Stimulated activated CD8-positive, alpha-beta memory T cell treated with anti-CD3 and anti-CD28 coated beads, Interleukin-12 subunit alpha, Interleukin-12 subunit beta, amount 100 ng/mL, for 24 hours (primary cell): ENCODE measurements at regions not wholly inside any gene's neighbourhood (a gene's known extent, or its start where the extent isn't known, plus 50 kb on each side); places are given as distances from the start of the nearest gene placed in this dataset.
"Not testable (repeated sequence)": the region's sequence is repeated elsewhere in the genome, so short reads cannot be mapped to it uniquely, and the experiment has no call there.

ENCODE experiments used
- DNase-seq: peaks from one replicate; pipeline ENCODE4 v3.0.0-alpha.2; 2020; ENCODE audit errors: extremely low read depth

DNA sequence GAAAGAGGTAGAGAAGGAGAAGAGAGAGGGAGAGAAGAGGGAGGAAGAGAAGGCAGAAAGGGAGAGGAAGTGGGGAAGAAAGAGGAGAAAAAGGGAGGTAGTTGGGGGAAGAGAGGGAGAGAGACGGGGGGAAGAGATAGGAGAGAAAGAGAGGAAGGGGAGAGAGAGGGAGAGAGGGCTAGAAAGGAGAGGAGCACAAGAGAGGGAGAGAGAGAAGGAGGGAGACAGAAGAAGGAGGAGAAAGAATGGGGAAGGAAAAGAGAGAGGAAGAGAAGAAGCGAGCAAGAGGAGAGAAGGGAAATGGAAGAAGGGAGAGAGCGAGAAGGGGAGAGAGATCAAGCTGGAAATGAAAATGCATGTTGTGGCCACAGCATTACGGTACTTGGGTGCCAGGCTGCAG lies 1368.4 kb upstream of the TMEM132C start:
- no peak for DNase-seq

DNA sequence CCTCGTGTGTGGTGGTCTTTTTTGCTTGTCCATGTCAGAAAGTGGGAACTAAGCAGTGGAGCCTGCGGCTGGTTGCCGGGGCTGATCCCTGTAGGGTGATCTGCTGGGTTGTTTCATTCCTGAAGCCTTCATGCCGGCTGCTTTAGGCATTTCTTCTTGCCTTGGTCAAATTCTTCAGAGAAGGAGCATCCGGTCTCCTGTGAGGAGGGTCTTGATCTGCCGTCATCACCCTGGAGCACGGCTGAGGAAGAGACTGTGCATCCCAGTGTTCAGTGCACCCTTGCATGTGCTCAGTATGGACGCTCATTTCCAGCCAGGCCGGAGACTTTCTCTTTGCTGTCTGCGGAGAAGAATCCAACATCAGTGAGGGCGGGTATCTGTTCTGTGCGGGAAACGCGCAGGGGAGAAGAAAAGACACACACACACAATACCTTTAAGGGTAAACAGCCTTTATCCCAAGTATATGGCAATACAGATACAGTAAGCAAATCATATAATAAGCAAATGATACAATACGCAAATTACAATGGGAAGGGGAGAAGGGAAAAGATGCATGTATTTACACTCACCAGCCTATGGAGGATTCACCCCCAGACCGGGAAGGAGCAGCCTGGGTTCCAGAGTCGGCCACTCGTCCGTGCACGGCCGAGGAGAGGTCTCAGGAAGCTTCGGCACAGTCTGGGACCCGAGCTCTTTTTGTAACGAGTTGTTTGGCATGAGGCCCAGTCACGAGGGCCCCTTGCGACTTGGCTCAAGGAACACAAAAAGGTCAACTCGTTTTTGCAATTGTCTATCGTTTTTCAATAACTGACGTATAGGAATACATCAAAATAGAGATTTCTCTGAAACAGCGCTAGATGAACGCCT lies 1366.8 kb upstream of the TMEM132C start:
- DNase-seq = no peak

DNA sequence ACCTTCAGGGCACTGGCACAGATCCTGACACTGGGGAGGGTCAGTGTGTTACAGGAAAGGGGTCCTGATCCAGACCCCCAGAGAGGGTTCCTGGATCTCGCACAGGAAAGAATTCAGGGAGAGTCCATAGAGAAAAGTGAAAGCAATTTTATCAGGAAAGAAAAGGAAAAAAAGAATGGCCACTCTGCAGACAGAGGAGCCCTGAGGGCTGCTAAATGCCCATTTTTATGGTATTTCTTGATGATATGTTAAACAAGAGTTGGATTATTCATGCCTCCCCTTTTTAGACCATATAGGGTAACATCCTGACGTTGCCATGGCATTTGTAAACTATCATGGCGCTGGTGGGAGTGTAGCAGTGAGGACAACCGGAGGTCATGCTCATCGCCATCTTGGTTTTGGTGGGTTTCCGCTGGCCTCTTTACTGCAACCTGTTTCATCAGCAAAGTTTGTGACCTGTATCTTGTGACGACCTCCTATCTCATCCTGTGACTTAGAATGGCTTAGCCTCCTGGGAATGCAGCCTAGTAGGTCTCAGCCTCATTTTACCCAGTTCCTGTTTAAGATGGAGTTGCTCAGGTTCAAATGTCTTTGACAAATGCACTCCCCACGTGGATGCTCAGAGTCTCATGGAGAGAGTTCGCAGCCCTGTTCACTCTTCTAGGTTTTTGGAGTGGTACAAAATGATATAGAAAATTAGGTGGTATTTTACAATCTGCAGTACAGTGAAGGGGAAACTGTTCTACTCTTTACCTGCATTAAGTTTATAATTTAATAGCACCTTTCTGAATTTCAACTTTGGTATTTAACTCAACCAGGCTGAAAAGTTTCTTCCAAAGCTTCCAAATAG lies 1363.7 kb upstream of the TMEM132C start:
- no peak for DNase-seq

DNA sequence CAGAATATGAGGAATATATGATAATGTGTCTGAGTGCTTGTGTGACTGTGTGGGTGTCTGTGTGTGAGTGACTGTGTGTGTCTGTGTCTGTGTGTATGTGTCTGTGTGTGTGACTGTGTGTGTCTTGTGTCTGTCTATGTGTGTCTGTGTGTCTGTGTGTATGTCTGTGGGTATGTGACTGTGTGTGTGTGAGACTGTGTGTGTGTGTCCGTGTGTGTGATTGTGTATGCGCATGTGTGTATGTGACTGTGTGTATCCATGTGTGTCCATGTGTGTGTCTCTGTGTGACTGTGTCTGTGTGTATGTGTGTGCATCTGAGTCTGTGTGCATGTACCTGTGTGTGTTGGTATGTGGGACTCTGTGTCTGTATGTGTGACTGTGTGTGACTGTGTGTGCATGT lies 1361.2 kb upstream of the TMEM132C start:
- no peak for DNase-seq

DNA sequence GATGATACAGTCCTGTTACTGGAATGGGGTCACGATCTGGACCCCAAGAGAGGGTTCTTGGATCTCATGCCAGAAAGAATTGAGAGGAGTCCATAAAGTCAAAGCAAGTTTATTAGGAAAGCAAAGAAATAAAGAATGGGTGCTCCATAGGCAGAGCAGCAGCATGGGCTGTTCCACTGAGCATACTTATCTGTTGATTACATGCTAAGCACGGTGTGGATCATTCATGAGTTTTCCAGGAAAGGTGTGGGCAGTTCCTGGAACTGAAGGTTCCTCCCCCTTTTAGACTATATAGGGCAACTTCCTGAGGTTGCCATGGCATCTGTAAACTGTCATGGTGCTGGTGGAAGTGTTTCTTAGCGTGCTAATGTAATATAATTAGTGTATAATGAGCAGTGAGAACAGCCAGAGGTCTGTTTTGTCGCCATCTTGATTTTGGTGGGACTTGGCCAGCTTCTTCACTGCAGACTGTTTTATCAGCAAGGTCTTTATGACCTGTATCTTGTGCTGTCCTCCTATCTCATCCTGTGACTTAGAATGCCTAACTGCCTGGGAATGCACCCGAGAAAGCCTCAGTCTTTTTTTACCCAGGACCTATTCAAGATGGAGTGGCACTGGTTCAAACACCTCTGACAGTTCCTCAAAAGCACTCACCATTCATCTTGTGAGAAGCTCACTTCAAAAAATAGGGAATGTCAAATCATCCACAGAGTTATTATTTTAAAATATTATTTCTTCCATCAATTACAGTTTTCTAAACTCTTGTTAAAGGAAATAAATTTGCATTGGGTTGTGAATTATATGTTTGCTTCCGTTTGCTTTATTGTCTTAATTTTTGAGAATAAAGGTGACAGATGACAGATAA lies 1358.8 kb upstream of the TMEM132C start:
- no peak for DNase-seq

DNA sequence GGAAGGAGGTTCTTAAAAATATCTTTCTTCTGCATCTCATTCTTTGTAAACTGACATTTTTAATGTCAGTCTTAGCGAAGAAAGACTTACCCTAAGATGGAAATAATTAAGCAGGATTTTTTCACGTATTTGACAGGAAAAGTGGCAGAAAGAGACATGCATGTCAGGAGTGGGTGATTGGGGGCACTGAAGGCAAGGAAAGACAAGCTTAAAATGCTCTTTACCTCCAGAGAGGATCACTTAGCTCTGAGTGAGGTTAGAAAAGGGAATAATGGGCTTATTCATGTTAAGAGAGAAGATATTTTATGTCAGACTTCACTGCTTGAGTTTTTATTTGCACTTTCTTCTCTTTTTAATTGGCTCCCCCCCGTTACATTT lies 1358.2 kb upstream of the TMEM132C start:
- no peak for DNase-seq

DNA sequence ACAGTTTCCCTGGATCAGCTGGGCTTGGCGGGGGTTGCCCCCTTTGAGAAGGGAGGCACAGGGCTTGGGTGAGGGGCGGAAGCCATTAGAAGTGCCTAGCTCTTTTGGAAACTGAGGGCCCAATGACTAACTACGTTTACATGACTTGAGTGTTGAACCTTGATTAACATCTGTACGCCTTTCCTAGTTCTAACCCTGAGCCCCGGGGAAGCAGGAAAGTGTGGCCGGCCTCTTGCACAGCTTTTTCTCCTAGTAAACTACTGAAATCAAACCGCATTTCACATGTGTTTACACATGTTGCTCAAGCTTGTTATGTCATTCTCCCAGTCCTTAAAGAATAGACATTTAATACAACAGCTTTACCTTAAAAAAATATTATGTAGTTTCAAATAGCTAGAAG lies 1356.4 kb upstream of the TMEM132C start:
- DNase-seq = no peak

DNA sequence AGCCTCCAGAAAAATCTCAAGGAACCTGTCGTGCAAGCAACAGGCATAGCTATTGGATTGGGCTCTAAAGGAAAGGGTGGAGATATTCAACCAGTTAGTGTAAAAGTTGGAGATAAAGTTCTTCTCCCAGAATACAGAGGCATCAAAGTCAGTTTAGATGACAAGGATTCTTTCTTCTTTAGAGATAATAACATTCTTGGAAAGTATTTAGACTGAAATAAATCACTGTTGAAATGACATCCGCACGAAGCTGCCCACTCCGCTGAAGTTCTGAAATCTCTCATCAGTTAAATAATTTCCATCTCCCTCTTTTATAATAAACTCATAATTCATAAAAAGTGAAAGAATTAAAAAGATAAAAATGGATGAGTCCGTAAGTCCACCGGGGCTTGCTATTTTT lies 1354.9 kb upstream of the TMEM132C start:
- DNase-seq = no peak

DNA sequence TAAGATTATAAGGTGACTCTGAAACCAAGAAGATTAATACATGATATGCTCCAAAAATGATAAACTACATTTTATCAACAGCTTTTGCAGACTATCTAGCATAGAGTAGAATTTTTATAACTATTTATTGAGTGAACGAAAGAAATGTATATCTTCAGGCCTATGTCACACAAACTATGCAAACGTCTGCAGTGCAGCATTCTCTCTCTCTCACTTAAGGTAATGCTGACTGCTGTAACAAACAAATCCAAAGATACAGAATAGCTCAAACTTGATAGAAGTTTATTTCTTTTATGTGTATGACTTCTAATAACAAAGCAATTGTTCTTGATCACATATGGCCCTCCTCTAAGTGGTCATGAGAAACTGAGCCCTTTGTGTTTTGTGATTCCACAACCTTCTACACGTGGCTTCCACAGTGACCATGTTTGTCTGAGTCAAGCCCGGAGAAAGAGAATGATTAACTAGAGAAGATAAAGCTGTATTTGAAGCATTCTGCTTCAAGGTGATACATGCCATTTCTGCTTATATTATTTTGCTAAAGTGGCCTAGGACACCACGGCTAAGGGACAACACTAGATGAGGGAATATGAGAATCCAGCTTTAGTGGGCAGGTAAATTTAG lies 1352.7 kb upstream of the TMEM132C start:
- no peak for DNase-seq

DNA sequence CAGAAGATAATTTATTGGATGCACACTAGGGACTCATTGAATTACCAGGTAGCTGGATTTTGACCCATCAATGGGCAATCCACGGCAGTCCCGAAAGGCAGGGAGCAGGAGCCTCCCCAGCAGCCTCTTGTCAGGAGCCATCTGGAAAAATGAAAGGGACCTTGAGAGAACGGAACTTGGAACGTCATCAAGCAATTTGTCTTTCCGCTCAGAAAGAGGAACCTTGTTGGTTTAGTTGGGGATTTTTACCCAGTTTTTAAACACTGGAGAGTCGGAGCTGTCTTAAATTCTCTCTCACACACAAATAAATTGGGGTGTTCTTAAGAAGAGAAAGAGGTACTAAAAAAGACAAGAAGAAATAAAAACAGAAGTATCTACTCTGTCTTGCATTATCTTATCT lies 1351.7 kb upstream of the TMEM132C start:
- no peak for DNase-seq

DNA sequence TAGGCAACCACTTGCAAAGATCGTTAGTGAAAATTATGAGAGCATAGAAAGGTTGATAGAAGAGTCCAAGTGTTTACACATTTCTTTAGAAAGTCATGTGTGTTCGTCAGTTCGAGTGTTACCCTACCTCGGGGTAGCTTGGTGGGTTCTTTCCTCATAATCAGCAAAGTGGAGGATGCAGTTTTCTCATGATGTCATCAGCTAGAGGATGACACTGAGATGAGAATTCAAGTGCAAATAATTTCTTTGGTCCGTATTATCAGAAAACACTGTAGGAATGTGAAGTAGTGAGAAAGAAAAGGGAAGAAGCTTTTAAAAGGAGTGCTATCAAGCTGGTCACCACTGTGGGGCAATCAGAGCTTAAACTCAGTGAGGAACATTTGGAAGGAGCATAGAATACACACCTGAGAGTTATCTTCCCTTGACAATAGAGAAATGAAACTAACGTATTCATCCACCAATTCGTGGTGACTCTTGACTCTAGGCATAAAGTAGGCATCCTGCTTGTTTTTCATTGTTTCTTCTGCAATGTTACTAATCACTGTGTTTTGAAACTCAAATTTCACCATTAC lies 1340.9 kb upstream of the TMEM132C start:
- no peak for DNase-seq

DNA sequence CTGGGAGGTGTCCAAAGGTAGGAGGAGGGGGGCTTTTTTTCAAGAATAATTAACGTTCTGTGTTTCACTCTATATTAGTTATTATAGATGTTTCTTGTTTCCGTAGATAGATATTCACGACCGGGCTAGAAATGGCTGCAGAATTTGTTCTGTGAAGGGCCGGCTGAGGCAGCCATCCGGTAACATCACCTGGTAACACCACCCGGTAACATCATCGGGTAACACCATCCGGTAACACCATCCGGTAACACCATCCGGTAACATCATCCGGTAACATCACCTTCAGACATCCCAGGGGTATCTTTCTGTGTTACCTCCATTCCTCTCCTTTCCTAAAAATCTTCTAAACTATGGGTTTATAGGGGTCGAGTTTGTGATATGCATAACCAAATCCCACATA lies 1336.7 kb upstream of the TMEM132C start:
- DNase-seq = no peak

DNA sequence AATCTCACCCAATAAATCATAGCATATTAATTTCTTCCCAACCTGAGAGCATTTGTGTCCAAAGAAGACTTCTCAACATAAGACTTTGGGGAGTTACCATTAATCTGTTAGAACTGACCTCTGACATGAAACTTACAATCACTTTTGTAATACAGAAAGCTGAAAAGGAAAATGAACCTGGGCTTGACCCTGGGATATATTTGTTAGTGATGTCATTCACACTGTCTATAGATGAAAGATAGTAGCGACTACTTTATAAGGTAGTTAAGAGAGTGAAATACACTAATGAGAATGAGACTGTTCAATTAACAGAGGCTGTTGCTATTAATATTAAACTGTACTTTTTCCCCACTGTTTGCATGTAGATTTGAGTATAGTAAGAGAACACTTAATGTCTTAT lies 1334.8 kb upstream of the TMEM132C start:
- no peak for DNase-seq

DNA sequence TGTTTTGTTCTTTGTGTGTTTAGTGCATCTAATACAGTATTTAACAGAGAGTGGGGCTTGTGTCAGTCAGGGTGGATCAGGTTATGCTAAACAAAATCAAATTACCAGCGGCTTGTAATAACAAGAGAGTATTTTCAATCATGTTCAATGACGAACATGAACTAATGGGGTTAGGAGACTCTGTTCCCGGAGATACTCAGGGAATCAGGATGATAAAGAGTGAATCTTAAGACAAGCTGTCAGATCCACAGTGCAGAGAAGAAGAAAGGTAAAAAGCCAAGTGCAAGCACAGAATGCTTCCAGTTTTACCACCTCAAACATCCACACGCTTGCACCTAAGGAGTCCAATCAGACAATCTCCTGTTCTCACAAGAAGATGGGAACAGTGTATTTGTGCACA lies 1331.5 kb upstream of the TMEM132C start:
- DNase-seq = no peak

DNA sequence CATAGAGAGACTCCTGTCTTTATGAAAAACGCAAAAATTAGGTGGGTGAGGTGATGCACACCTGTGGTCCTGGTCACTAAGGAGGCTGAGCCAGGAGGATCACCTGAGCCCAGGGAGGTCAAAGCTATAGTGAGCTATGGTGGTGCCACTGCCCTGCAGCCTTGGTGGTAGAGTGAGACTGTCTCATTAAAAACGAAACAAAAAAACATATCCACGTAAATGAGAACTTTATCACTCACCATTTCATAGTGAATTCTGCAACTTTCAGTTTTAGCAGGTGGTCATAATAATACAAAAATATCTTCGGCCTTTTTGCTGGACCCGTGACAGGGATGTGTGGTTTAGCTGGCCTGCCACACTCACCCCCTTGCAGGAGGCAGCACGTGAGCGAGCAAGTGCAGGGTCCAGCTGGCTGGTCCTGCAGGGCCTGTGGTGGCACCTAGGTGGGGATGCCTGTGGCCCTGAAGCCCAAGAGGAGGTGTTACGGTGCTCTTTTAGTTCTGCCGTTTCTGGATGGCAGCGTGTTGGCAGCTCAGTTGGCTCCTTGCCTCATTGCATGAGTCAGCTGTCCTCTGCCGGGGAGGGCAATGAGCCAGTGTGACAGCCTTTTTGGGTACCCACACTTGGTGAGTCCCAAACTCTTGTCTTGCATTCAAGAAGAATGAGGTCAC lies 1330.7 kb upstream of the TMEM132C start:
- DNase-seq = no peak

DNA sequence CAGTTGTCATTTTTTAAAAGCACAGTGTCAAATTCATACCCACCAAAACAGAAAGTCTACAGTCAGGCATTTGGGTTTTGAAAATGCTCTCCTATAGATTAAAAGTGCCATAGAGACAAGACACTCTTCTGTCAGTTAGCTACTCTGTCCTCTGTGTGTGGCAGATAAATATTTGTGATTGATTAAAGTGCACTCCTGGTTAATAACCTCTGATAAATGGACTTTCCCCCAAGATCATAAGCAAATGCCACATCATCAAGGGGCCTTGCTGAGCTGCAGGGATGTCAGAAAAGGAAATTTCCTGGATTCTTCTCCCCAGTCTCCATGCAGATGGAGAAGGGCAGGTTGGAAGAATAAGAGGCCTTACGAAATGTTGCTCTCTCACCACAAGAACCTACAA lies 1329.5 kb upstream of the TMEM132C start:
- DNase-seq = no peak

DNA sequence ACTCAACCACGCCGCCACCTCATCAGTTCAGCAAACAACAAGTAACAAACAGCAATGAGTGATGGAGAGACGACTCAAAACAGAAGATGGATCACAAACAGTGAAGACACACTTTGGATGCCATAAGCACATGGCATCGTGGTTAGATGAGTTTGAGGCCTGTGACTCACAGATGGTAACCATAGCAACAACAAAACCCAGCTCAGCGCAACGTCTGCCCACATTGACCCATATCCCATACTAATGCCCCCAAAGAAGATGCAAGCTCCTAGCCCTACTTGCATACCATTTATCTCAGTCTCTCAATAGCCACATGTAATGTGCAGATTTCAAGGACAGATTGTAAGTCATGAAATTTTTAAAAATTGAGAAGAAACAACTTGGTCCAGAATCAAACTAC lies 1322.3 kb upstream of the TMEM132C start:
- DNase-seq = no peak

DNA sequence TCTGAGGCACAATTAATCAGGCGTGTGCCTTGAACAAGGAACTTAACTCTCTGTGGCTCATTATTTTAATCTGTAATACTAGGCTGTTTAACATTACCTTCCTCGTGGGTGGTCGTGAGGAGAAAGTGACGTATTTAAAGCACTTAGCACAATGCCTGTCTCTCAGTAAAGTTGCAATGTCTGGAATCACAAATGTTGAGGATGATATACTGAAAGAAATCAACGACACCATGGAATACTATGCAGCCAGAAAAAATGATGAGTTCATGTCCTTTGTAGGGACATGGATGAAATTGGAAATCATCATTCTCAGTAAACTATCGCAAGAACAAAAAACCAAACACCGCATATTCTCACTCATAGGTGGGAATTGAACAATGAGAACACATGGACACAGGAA lies 1320.0 kb upstream of the TMEM132C start:
- DNase-seq = not testable (repeated sequence)

DNA sequence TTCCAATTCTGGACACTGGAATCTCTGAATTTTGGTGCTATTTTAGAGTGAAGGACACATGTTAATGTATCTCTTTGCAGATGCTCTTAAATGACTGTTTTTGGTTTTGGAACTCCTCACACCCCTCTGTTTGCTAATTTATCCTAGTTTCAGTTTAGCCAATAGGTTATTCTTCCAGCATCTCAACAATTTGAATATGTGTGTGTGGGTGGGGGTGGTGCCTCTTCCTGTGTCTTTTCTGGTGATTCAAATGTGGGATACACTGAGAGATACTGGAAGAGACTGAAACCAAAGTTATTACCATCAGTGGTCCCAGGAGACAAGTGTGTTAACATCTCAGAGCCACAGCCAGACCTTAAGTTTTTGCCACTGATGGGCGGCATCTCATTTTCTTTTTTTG lies 1317.4 kb upstream of the TMEM132C start:
- DNase-seq = no peak

DNA sequence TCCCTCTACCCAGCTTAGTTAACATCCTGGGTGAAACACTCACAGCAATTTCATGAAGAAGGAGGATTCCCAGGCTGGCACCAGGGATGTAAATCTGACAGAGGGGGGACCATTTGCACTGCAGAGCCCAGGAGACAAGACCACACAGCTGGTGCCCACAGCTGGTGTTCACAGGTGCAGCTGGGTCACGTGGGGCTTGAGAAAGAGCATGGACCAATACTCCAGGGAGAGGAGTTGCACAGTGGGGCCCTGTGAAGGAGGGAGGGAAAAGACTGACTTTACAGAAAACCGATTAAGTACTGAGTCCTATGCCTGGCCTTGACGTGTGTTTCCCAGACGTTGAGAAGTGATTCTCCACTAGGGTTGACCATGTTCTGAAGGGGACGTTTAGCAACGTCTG lies 1316.7 kb upstream of the TMEM132C start:
- DNase-seq = no peak
